ENCODE measurements at regions not wholly inside any gene's neighbourhood (a gene's known extent, or its start where the extent isn't known, plus 50 kb on each side); places are given as distances from the start of the nearest gene placed in this dataset.

DNA sequence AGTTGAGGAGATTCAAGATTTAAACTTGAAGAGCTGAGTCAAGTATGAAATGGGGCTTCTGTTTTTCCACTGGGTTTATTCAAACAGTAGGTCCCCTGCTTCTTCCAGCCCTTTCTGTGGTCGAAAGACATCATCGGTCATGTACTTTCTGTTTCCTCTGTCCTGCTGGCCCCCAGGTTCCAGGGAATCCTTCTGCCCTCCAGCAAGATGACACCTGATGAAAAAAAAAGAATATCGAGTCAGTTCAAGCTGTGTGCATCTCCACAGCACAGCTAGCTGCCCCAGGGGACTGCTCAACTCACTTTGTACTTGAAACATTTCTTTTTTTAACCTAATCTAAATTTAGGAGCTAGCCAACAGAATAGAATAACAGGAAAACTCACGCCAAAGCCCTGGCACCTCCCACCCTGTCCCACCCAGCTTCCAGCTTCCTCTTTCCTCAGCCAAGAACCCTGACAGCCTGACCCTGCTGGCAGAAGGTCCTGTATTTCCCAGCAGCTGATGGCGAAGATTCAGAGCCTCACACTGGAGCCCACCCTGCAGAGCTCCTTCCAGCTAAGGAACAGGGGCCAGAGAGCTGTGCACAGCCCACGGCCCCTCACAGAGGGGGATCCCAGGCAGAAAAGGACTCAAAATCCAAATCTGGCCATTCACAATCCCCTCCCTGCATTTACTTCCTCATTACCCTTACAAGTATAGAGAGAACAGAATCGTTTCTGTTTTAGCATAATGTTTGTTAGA lies 176.5 kb downstream of the PSMG1 start:
- no peaks in the 10 kb centered on the region for H3K36me3 Mint-ChIP-seq
- H3K27me3 Mint-ChIP-seq (ENCODE audit: low read depth), result no peaks in the 10 kb centered on the region
- H3K4me1 Mint-ChIP-seq, result peaks cover 26% of the 10 kb centered on the region
- TF ChIP-seq, protein P1, sequence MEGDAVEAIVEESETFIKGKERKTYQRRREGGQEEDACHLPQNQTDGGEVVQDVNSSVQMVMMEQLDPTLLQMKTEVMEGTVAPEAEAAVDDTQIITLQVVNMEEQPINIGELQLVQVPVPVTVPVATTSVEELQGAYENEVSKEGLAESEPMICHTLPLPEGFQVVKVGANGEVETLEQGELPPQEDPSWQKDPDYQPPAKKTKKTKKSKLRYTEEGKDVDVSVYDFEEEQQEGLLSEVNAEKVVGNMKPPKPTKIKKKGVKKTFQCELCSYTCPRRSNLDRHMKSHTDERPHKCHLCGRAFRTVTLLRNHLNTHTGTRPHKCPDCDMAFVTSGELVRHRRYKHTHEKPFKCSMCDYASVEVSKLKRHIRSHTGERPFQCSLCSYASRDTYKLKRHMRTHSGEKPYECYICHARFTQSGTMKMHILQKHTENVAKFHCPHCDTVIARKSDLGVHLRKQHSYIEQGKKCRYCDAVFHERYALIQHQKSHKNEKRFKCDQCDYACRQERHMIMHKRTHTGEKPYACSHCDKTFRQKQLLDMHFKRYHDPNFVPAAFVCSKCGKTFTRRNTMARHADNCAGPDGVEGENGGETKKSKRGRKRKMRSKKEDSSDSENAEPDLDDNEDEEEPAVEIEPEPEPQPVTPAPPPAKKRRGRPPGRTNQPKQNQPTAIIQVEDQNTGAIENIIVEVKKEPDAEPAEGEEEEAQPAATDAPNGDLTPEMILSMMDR (IDR thresholded peaks at IDR 0.05; ENCODE audit: unreplicated experiment), result no peak
- H3K27ac Mint-ChIP-seq, result no peak overlapping the region
- DNase-seq (ENCODE audit: low spot score in 2 of 2, unreplicated experiment in 2 of 2), result no peak
- H3K9me3 Mint-ChIP-seq, result no peaks in the 10 kb centered on the region
- no peak overlapping the region for H3K4me3 Mint-ChIP-seq

DNA sequence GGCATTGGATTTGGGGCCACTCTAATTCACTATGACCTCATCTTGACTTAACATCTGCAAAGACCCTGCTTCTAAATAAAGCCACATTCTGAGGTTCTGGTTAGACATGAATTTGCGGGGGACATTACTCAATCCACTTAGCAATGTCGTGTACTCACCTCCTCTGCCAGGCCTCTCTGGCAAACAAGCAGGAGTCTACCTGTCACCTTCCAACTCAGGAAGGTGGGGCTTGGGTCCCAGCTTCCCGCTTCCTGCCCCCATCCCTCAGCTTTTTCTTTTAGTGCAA lies 177.8 kb downstream of the PSMG1 start:
- H3K9me3 Mint-ChIP-seq, result no peaks in the 10 kb centered on the region
- H3K4me1 Mint-ChIP-seq, result peaks cover 26% of the 10 kb centered on the region
- no peak for DNase-seq (ENCODE audit: low spot score in 2 of 2, unreplicated experiment in 2 of 2)
- peak overlapping the region; percentile 73 for H3K27ac Mint-ChIP-seq
- H3K36me3 Mint-ChIP-seq, result no peaks in the 10 kb centered on the region
- H3K4me3 Mint-ChIP-seq, result no peak overlapping the region
- TF ChIP-seq, protein P1 (IDR thresholded peaks at IDR 0.05; ENCODE audit: unreplicated experiment), result no peak
- H3K27me3 Mint-ChIP-seq (ENCODE audit: low read depth), result no peaks in the 10 kb centered on the region

DNA sequence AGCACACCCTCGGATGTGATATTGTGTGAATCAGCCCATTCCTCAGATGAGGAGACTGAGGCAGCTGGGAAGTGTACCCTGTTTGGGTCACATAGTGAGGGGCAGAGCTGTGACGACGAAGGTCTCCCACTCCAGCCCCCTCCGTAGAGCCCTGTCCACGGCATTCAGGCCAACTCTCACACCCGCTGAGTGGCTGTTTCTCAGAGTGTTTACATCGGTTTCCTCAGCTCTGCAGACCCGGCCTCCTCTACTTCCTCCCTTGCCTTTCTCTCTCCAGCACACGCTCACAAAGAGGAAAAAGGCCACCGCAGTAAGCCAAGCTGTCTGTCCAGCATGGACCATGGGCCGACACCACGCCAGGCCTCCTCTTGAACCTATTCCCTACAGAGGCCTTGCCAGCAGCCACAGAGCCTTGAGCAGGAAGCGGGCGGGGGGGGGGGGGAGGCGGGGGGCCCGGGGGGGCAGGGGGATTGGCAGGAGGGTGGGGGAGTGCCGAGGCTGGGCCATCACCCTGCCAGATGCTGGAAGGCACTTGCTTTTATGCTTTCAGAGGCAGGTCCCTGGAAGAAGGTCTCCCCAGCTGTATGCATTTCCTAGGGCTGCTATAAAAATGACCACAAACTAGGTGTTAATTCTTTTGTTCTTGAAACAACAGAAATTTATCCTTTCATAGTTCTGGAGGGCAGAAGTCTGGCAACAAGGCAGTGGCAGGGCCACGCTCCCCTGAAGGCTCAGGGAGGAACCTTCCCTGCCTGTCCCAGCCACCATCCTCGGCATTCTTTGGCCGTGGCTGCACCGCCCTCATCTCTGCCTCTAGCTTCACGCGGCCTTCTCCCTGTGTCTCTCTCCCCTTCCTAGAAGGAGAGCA lies 178.4 kb downstream of the PSMG1 start:
- H3K9me3 Mint-ChIP-seq, result no peaks in the 10 kb centered on the region
- H3K4me1 Mint-ChIP-seq, result peaks cover 26% of the 10 kb centered on the region
- H3K27ac Mint-ChIP-seq, result peak overlapping the region; percentile 93
- TF ChIP-seq, protein P1 (IDR thresholded peaks at IDR 0.05; ENCODE audit: unreplicated experiment), result no peak
- no peaks in the 10 kb centered on the region for H3K27me3 Mint-ChIP-seq (ENCODE audit: low read depth)
- no peaks in the 10 kb centered on the region for H3K36me3 Mint-ChIP-seq
- no peak overlapping the region for H3K4me3 Mint-ChIP-seq
- DNase-seq (ENCODE audit: low spot score in 2 of 2, unreplicated experiment in 2 of 2), result no peak

DNA sequence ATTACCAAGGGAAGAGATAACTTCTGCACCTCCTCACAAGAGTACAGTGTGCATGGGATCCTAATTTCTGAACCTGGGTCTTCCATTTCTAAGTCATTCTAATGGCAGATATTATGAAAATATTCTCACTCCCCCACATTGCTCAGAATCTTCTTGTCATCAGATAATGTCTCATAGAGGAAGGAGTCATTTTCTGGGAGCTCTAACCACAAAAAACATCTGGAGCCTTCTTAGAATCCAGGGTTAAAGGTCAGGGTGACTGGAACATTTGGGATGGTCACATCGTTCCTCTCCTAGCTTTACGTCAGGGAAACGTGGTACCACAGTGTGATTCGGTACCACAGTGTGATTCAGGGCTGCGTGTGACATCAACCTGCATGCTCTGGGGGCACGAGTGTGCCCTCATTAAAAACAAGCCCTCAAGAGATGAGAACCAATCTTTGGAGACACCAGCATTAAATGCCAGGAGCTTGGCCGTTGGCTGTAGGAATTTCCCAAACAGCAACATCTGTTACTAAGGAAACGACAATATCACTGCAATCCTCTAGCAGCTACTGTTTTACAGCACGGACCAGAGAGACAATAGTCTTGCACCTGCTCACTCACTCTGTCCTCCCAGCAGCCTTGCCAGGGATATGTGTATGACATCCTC lies 179.1 kb downstream of the PSMG1 start:
- peak overlapping the region; percentile 93 for H3K27ac Mint-ChIP-seq
- no peaks in the 10 kb centered on the region for H3K36me3 Mint-ChIP-seq
- no peaks in the 10 kb centered on the region for H3K27me3 Mint-ChIP-seq (ENCODE audit: low read depth)
- no peak for DNase-seq (ENCODE audit: low spot score in 2 of 2, unreplicated experiment in 2 of 2)
- H3K4me3 Mint-ChIP-seq, result no peak overlapping the region
- TF ChIP-seq, protein P1 (IDR thresholded peaks at IDR 0.05; ENCODE audit: unreplicated experiment), result no peak
- no peaks in the 10 kb centered on the region for H3K9me3 Mint-ChIP-seq
- peaks cover 26% of the 10 kb centered on the region for H3K4me1 Mint-ChIP-seq

DNA sequence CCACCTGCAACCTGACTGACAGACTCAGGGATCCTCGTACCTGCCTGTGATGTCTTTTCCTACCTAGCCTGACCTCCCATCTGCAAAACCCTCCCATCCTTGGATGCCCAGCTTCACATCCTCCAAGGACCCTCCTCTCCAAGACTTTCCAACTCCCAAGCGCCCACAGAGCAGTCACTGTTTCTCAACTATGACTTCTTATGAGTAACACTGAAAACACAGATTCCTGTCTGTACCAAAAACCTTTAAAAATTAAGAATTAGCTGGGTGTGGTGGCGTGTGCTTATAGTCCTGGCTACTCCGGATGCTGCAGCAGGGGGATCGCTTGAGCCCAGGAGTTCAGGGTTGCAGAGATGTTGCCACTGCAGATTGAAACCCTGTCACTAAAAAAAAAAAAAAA lies 181.9 kb downstream of the PSMG1 start:
- no peak for DNase-seq (ENCODE audit: low spot score in 2 of 2, unreplicated experiment in 2 of 2)
- Mint-ChIP-seq H3K9me3 (peaks cover 4% of the 10 kb centered on the region), H3K4me3 (no peak overlapping the region), H3K27me3 (ENCODE audit: low read depth) (no peaks in the 10 kb centered on the region), H3K36me3 (no peaks in the 10 kb centered on the region), H3K4me1 (peaks cover 20% of the 10 kb centered on the region), H3K27ac (no peak overlapping the region)
- TF ChIP-seq, protein P1 (IDR thresholded peaks at IDR 0.05; ENCODE audit: unreplicated experiment), result no peak

Data from mesothelial cell of epicardium (in vitro differentiated cells).